ENCODE measurements at regions not wholly inside any gene's neighbourhood (a gene's known extent, or its start where the extent isn't known, plus 50 kb on each side); places are given as distances from the start of the nearest gene placed in this dataset.

- TF ChIP-seq CTCF (IDR thresholded peaks at IDR 0.05) (no peak), POLR2A (IDR thresholded peaks at IDR 0.05) (no peak)
Measured at GRCh38 chr4:138056541-138056940, 185.6 kb downstream of the SLC7A11 start.

All from testis (tissue), 2 donors.